Adipocyte (in vitro differentiated cells): ENCODE measurements at regions not wholly inside any gene's neighbourhood (a gene's known extent, or its start where the extent isn't known, plus 50 kb on each side); places are given as distances from the start of the nearest gene placed in this dataset.

Experiments
- DNase-seq: peaks from one replicate; pipeline ENCODE4 v3.0.0-alpha.2; 2015; ENCODE audit warnings: low read depth
- H3K27me3 ChIP-seq: replicated peaks from 2 replicates; pipeline ENCODE4 v1.7.0; 2013; ENCODE audit warnings: mild to moderate bottlenecking, low read length, moderate library complexity; ENCODE audit not compliant: control insufficient read depth, insufficient read depth
- H3K36me3 ChIP-seq: 2 replicates; pipeline ENCODE4 v1.7.0; 2013; ENCODE audit warnings: low read length, mild to moderate bottlenecking, moderate library complexity; ENCODE audit not compliant: control insufficient read depth, insufficient read depth, severe bottlenecking
- H3K4me1 ChIP-seq: 2 replicates; pipeline ENCODE4 v1.7.0; 2013; ENCODE audit warnings: mild to moderate bottlenecking, low read length, moderate library complexity; ENCODE audit not compliant: control insufficient read depth, insufficient read depth
- H3K4me3 ChIP-seq: 2 replicates; pipeline ENCODE4 v1.7.0; 2013; ENCODE audit warnings: mild to moderate bottlenecking, low read length, moderate library complexity
- H3K9ac ChIP-seq: 2 replicates; pipeline ENCODE4 v1.7.0; 2013; ENCODE audit warnings: mild to moderate bottlenecking, low read length, moderate library complexity
- H3K9me3 ChIP-seq: 2 replicates; pipeline ENCODE4 v1.7.0; 2013; ENCODE audit warnings: mild to moderate bottlenecking, low read length, moderate library complexity; ENCODE audit not compliant: control insufficient read depth

- Histone ChIP-seq H3K27me3 (no peaks in the 10 kb centered on the region), H3K4me1 (peaks cover 26% of the 10 kb centered on the region), H3K9ac (peak overlapping the region; percentile 65), H3K4me3 (peak overlapping the region; percentile 63), H3K36me3 (no peaks in the 10 kb centered on the region), H3K9me3 (no peaks in the 10 kb centered on the region)
- peak; percentile 79 for DNase-seq
Observed at GRCh38 chr9:22244139-22245011, 202.2 kb upstream of the DMRTA1 start.

GRCh38 chr9:22255337-22255736 lies 191.3 kb upstream of the DMRTA1 start:
- Histone ChIP-seq H3K36me3 (no peaks in the 10 kb centered on the region), H3K4me1 (no peaks in the 10 kb centered on the region), H3K9me3 (peaks cover 26% of the 10 kb centered on the region), H3K27me3 (no peaks in the 10 kb centered on the region), H3K4me3 (no peak overlapping the region), H3K9ac (no peak overlapping the region)
- DNase-seq = no peak

- H3K27me3 ChIP-seq = no peaks in the 10 kb centered on the region
- no peak overlapping the region for H3K9ac ChIP-seq
- H3K9me3 ChIP-seq = peaks cover 24% of the 10 kb centered on the region
- H3K4me1 ChIP-seq = no peaks in the 10 kb centered on the region
- no peak overlapping the region for H3K4me3 ChIP-seq
- H3K36me3 ChIP-seq = no peaks in the 10 kb centered on the region
- no peak for DNase-seq
Observed at GRCh38 chr9:22256381-22256780, 190.2 kb upstream of the DMRTA1 start.

GRCh38 chr9:22257026-22257816 lies 189.4 kb upstream of the DMRTA1 start:
- no peak overlapping the region for H3K4me3 ChIP-seq
- H3K27me3 ChIP-seq = no peaks in the 10 kb centered on the region

GRCh38 chr9:22265038-22265437 lies 181.6 kb upstream of the DMRTA1 start:
- H3K9me3 ChIP-seq = peaks cover 25% of the 10 kb centered on the region
- H3K4me1 ChIP-seq = no peaks in the 10 kb centered on the region
- no peak overlapping the region for H3K9ac ChIP-seq
- H3K4me3 ChIP-seq = no peak overlapping the region
- no peaks in the 10 kb centered on the region for H3K36me3 ChIP-seq
- H3K27me3 ChIP-seq = no peaks in the 10 kb centered on the region
- no peak for DNase-seq

More at GRCh38 chr9:22257026-22257816, 189.4 kb upstream of the DMRTA1 start:
- H3K36me3 ChIP-seq = no peaks in the 10 kb centered on the region
- DNase-seq = no peak
- H3K9me3 ChIP-seq = peaks cover 16% of the 10 kb centered on the region
- H3K4me1 ChIP-seq = no peaks in the 10 kb centered on the region
- no peak overlapping the region for H3K9ac ChIP-seq

- no peaks in the 10 kb centered on the region for H3K27me3 ChIP-seq
- H3K9ac ChIP-seq = no peak overlapping the region
- no peaks in the 10 kb centered on the region for H3K36me3 ChIP-seq
- H3K4me1 ChIP-seq = no peaks in the 10 kb centered on the region
- no peak for DNase-seq
- H3K9me3 ChIP-seq = peaks cover 25% of the 10 kb centered on the region
- H3K4me3 ChIP-seq = no peak overlapping the region
Observed at GRCh38 chr9:22265534-22265933, 181.1 kb upstream of the DMRTA1 start.

GRCh38 chr9:22274477-22274876 lies 172.1 kb upstream of the DMRTA1 start:
- no peak overlapping the region for H3K4me3 ChIP-seq
- H3K4me1 ChIP-seq = peaks cover 14% of the 10 kb centered on the region
- no peaks in the 10 kb centered on the region for H3K36me3 ChIP-seq
- no peaks in the 10 kb centered on the region for H3K9me3 ChIP-seq
- no peaks in the 10 kb centered on the region for H3K27me3 ChIP-seq
- DNase-seq = no peak
- no peak overlapping the region for H3K9ac ChIP-seq

- H3K4me3 ChIP-seq = no peak overlapping the region
- H3K9me3 ChIP-seq = no peaks in the 10 kb centered on the region
- H3K4me1 ChIP-seq = peaks cover 20% of the 10 kb centered on the region
- peak; percentile 56 for DNase-seq
- no peaks in the 10 kb centered on the region for H3K36me3 ChIP-seq
- H3K27me3 ChIP-seq = no peaks in the 10 kb centered on the region
- no peak overlapping the region for H3K9ac ChIP-seq
Observed at GRCh38 chr9:22278426-22278825, 168.2 kb upstream of the DMRTA1 start.

GRCh38 chr9:22279636-22280035 lies 167.0 kb upstream of the DMRTA1 start:
- Histone ChIP-seq H3K27me3 (no peaks in the 10 kb centered on the region), H3K4me1 (peaks cover 20% of the 10 kb centered on the region), H3K9ac (no peak overlapping the region), H3K4me3 (no peak overlapping the region), H3K36me3 (no peaks in the 10 kb centered on the region), H3K9me3 (no peaks in the 10 kb centered on the region)
- no peak for DNase-seq

- no peaks in the 10 kb centered on the region for H3K9me3 ChIP-seq
- no peak overlapping the region for H3K4me3 ChIP-seq
- no peak for DNase-seq
- no peak overlapping the region for H3K9ac ChIP-seq
- H3K4me1 ChIP-seq = no peaks in the 10 kb centered on the region
- H3K27me3 ChIP-seq = peaks cover 10% of the 10 kb centered on the region
- no peaks in the 10 kb centered on the region for H3K36me3 ChIP-seq
Observed at GRCh38 chr9:22285066-22285465, 161.6 kb upstream of the DMRTA1 start.

- Histone ChIP-seq H3K9me3 (no peaks in the 10 kb centered on the region), H3K9ac (no peak overlapping the region), H3K4me1 (no peaks in the 10 kb centered on the region), H3K36me3 (no peaks in the 10 kb centered on the region), H3K4me3 (no peak overlapping the region), H3K27me3 (peaks cover 10% of the 10 kb centered on the region)
- no peak for DNase-seq
Observed at GRCh38 chr9:22286661-22287060, 160.0 kb upstream of the DMRTA1 start.
